CD4-positive, alpha-beta T cell treated with Interleukin-15 for 4 hours (primary cell): ENCODE measurements at regions not wholly inside any gene's neighbourhood (a gene's known extent, or its start where the extent isn't known, plus 50 kb on each side); places are given as distances from the start of the nearest gene placed in this dataset.
A peak's percentile ranks its signal among the peaks of the same experiment; 100 is the strongest.

Experiments
- DNase-seq: peaks from one replicate; pipeline ENCODE4 v3.0.0-alpha.2; 2020; ENCODE audit warnings: low spot score

DNA sequence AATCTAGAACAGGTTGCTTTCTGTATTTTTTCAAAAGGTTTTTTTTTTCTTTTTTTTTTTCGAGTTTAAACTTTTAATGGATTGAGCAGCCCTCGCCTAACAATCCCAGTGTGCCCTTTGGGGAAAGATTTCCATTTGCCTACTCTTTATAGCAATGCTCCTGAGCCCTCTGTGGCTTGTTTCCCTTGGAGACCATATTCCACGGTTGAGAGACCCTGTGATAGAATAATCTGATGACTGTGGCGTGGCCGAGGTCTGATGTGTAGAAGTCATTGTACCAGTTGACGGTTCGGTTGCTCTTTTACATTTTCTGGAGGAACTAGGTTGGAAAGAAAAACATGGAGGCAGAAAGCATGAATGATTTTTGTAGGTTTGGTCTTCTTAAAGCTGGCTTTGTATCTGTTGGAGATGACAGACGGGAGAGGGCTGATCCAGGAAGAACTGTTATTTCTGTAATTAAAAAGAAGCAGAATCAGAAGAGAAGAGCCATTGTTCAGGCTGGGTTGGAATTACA is 305.7 kb upstream of the NRIP1 start:
- no peak for DNase-seq

DNA sequence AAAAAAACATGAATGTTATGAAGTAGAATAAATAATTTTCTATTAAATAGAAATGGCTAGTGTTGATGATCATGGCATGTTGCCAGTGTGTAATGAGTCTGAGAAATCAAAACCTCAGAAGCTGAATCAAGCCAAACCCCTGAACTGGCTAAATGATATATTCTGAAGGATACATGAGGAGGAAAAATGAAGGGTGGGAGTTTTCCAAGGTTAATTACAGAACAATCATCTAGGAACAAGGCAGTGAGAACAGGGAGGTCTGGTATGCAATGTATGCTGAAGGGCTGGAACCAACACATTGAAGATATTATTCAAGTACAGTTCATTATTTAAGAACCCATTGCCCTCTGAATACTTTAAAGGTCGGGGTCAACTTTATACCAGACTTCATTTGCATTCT is 309.1 kb upstream of the NRIP1 start:
- DNase-seq: no peak

DNA sequence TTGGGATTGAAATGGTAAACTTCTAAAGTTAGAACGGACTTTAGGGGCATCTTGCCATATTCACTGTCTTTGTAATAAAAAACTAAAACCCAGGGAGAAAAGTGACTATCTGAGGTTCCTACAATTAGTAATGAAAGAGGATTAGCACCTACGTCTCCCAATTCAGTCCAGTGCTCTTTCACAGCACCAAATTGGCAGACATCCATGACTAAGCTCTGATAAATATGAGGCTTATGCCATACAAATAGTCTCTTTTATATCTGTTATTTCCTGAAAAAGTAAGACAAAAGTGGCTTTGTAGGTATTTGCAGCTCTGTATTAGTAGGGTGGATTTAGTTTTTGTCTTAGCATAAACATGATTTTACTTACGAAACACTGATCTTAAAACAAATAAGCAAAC is 315.0 kb upstream of the NRIP1 start:
- no peak for DNase-seq

DNA sequence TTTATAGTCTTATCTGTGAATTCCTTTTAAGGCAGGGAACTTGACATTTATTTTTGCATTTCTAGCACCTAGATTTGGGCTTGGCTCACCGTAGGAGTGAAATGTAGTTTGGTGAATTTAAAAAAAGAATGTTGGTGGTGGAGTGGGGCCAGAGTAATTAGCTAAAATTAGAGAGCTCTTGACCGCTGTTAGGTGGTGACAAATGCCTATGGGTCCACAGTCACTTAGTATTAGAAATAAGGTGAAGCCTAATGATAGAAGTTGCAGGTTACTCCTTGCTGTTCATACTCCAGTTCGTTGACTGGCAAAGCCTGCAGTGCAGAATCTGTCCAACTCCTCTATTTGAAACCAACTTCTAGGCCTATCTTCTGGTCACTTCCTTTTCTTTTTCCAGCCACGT is 318.8 kb upstream of the NRIP1 start:
- no peak for DNase-seq

DNA sequence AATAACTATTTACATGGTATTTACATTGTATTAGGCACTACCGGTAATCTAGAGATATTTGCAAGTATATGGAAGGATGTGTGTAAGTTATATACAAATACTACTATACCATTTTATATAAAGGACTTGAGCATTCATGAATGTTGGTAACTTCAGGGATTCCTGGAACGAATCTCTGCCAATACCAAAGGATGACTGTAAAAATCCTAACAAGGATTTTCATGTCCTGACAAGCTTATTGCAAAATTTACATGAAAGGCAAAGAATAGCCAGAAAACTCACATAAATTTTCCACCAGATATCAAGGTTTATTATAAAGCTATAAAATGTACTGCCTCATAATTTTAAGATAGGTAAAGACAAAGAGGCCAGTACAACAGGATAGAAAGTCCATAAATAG is 325.2 kb upstream of the NRIP1 start:
- DNase-seq: no peak

DNA sequence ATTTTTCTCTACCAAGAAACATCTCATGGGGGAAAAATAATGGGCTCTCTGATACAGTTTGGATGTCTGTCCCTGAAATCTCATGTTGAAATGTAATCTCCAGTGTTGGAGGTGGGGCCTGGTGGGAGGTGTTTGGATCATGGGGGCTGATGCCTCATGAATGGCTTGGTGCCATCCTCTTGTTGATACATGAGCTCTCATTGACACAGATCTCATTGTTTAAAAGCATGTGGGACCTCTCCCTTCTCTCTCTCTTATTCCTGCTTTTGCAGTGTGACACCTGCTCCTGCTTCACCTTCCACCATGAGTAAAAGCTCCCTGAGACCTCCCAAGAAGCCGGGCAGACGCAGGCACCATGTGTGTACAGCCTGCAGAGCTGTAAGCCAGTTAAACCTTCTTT is 332.5 kb upstream of the NRIP1 start:
- no peak for DNase-seq

DNA sequence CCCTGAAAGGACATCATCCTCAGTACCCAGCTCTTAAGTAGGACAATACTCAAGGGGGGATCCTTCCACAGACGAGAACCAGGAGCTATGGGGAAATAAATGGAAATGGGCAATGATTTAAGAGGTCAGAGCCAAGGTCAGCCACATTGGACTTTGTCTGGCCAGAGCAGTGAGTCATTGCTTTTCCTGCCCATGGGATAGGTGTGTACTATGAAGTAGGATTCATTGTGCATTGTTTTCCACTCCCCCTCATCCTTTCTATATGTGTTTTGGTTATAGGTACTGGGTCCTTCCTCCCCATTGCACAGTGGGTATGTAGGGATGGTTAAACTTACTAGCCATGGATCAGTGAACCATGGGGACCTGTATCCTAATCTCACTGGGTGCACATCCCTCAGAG is 328.9 kb upstream of the USP25 start:
- no peak for DNase-seq

DNA sequence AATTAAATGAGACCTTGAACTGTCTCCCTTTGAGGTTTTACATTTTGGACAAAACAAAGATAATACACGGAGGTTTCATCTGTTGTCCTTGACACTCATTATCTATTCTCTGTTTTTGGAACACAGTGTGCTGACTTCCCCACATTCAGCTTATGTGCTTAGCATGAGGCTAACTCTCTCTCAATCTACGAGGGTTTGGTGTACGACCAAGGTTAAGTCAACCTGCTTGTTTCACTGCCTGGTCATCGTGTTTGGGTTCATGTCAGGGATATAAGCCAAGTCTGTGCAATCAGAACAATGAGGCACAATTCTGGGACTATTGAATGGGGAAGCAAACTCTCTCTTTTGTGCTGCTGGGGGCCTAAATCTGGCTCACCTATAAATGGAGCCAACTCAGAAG is 328.5 kb upstream of the USP25 start:
- no peak for DNase-seq

DNA sequence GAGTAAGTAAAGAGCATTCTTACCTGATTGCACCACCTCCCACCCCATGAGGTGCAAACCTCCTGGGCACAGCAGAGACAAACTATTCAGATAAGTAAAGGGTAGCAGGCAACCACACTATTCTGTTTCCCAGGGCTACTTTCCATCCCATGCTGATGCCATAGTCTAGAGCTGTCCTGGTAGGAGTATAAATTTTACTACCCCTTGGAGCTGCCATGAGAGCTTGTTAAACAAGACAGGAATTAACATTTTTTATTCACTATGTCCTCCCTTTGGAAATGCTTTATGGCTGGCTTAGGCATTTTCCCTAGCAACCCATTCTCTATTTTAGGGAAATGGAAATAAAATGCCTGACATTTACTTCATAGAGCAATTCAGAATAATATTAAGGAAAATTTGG is 324.6 kb upstream of the USP25 start:
- DNase-seq: no peak

DNA sequence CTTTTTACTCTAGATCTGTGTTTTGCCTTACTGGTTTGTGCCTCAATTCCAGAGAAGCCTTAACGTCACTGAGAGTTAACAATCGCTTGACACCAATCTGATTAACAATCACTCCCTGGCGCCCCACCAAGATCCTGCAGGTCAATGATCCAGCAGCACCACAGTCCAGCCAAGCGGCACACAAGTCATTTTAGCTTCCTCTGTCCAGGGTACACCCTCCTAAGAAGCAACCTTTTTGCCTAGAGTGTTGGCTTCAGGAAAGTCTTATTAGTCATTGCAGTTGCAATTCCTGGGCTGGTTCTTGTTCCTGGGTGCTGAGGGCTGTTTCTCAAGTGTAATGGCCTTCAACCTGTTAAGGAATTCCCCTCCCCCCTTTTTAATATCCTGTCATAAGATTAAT is 323.0 kb upstream of the USP25 start:
- no peak for DNase-seq

DNA sequence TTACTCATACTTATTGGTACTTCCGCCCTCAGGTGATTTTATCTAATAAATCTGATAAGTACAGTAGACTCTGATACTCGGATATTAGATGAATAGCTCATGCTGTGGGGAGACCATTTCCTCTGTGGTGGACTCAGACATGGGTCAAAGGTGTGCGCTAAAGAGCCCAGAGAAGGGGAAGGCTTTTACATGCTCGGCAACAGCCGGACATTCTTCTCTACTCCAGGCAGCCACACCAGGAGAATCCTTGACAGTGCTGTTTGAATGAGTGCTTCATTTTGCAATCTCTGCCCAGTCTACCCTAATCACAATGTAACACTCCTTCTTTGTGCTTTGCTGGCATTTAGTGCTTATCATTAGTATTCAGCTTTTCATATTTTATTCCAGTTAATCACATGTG is 322.2 kb upstream of the USP25 start:
- no peak for DNase-seq

DNA sequence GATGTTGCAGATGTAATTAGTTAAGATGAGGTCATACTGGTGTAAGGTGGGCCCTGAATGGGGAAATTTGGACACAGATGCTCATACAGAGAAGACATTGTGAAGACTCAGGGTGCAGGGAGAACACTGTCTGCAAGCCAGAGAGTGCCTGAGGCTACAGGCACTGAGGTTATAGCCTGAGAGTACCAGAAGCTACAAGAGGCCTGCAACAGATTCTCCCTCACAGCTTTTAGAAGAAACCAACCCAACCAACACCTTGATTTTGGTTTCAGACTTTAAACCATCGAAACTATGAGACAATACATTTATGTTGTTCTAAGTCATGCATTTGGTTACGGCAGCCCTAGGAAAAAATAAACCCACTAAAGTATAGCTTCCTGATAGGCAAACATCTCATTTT is 321.7 kb upstream of the USP25 start:
- no peak for DNase-seq

DNA sequence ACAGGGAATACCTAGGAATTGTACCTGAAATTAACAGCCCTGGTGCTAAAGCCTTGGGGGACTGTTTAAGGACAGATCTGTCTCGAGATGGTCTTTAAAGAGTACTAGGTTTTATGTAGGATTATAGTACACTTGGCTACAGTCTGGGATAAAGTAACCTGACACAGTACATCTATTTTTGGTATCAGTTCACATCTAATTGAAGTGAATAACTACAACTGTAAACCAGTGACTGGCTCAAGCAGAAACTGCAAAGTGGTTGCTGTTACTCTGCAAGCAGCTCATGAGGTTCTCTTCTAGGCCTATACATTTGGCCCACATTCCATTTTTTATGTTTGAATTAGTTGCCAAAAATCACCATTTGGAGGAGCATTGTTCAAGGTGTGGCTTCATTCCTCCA is 320.8 kb upstream of the USP25 start:
- DNase-seq: no peak

DNA sequence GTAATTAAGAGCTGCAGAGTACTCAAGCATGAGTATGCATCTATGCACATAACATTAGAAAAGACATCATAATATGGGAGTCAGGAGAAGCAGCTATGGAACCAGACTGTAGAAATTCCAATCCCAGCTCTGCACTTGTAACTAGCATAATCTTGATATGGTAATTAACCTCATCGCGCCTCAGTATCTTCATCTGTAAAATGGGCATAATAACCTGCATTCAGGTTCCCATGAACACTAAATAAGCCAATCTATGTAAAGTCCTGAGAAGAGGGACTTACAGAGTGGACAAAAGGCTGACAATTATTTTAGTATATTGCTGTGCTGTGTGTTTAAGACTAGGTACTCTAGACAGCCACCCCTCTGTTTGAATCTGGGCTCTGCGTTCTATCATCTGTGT is 318.9 kb upstream of the USP25 start:
- DNase-seq: no peak

DNA sequence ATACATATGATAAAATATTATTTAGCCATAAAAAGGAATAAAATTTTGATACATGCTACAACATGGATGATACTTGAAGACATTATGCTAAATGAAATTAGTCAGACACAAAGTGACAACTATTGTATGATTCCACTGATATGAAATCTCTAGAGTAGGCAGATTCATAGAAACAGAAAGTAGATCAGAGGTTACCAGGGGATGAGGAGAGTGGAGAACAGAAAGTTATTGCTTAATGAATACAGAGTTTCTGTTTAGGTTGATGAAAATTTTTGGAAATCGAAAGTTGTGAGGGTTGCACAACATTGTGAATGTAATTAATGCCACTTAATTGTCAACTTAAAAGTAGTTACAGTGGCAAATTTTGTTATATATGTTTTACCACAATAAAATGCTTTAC is 315.7 kb upstream of the USP25 start:
- no peak for DNase-seq

DNA sequence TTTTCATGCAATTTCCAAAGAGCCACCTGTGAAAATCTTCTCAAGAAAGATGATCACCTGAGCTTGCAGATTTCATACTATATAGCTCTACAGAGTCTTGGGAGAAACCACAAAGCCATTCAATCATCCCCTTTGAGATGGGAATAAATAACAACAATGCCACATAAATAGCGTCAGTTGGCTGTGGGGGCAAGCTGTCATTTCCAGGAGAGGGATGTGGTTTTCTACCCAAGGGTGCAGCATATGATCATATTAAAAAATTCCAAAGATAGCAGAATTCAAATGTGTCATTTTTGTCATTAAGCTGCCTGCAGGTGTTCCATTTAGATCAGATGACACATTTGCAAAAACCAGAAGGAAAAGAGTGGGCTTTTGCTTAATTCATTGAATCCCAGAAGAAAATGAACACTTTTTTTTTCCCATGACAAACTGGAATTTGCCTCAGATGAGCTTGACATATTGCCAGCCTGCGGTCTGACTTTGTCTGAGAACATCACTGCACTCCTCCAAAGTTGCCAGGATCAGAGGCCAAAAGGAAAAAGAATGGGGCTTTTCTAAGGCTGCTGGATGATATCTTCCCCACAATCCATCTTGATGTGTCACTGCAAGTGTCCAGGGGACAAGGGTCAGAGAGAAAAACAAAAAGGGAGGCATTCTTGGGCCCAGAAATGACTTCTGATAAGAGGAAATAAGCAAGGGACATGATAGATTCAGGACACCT is 314.1 kb upstream of the USP25 start:
- no peak for DNase-seq

DNA sequence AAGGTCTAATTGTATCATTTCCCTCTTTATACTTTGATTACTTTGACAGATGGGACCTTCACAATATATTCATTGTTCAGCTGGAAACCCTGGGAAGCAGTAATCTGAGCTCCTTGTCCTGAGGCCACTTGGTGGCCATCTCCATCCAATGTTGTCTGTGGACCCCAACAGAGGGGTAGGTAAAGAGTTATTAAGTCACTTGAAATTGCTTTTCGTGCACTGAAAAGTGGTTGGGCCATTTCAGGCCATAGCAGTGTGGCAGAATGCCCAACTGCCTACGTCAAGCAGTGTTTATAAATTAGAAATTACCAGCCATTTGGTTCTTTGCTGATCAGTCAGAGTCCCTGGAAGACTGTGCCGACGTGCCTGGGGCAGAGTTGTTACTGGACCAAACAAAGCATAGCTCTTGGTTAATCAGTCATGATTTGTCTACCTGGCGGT is 308.3 kb upstream of the USP25 start:
- DNase-seq: no peak

DNA sequence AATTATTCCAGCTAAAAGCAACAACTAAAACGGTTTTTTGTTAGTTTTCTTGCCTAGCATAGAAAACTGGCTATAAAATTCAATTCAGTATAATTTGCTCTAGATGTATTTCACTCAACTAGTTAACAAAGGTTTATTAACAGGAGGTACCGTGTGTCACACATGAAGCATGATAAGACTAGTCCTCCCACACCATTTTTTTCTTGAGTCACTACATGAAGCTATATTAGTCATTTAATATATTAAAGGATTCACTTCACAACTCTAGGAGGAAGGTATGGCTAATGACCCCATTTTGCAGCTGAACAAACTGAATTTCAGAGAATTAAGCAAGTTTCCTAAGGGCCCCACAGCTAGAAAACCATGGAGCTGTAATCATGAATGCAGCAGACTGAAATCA is 307.8 kb upstream of the USP25 start:
- DNase-seq: no peak

DNA sequence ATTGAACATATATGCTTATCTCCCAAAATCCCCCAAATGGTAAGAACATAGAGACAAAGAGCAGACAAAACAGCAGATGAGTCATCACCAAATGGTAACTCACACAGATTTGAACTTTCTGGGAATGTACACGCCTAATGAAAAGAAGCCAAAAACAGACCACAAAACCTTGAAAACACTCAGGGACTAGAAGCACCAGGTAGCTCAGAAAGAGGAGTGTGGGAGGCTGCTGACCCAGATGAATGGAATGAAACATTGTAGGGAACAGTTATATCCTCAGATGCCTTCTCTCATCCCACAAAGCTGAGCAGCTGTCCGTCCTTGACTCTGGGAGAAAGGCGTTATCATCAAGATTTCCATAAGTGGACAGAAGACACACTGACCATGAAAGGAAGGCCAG is 307.0 kb upstream of the USP25 start:
- DNase-seq: peak; percentile 5

DNA sequence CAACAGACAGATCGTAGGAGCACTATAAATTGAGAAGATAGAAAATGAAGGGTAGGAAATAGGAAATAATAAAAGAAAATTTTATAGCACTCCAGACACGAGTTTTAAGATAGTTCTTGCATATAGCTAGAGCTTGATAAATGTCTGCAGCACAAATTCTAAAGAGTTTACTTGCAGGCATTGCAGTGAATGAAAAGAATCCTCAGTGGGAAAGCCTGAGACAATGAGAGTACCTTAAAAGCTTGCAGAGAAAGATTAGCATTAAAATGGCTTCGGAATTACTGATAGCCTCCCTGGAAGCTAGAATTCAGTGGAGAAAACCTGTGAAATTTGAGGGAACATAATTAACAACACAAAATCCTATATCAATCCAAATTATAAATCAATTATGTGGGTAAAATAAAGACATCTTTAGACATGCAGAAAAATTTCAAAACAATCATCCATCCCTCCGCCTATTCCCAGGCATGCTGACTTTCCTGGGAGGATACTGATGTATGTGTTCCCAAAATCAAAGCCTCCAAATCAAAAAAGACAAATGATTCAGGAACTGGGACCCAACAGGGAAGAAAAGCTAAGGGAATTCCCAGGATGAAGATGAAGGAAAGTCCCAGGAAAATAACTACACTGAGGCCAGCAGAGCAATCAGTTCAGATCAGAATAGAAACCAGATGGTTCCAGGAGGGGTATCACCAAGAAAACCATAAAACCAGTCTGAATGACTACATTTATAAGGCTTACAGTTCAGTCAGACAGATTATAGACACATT is 305.9 kb upstream of the USP25 start:
- DNase-seq: no peak

DNA sequence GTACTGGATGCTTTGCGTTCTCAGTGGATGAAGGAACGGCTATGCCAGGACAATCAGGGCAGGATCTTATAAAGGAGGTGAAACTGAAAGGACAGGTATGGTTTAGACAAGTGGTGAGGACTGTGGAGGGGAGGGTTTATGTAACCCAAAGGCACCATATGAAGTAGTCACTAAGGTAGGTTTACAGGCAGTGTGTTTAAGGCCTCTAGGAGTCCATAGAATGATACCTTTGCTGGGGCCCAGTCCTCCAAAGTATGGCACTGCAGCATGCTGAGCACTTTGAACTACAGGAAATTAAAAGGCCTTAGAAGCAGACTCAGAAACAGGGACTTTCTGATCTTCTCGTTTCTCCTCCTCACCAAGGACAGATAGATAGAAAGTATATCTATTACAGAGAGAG is 304.7 kb upstream of the USP25 start:
- no peak for DNase-seq

DNA sequence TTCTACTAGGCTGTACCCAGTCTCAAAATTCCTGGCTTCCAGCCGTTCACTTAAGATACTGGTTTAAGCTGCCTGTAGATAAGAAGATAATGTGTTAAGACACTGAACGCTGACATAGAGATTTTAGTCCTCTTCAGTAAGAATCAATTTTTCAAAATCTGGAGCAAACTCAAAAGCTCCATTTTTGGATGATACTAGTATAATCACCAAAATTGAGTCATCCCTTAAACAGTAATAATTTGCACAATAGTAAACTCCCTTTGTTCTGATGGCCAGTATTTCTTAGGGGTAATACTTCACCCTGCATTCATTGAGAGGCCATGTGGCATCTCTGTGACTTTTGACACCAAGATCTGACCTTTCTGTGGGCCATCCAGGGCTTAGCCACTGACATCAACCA is 299.8 kb upstream of the USP25 start:
- no peak for DNase-seq

DNA sequence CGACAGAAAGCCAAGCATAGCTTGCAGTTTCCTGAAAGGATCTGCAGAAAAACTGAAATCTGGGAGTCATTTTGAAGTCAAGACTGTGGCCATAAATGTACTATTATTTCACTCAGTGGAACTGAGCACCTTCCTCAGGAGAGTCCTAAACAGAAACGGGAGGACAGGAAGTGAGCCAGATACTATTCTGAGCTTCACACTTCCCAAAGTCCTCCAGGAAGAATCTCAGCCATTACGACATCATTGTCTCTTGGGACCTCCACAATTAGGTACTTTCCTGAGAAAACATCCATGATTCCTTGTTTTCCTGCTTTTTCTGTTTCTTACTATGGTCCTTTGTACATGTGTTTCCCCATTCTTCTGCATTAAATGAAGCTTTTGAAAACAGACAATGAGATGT is 299.2 kb upstream of the USP25 start:
- DNase-seq: no peak

DNA sequence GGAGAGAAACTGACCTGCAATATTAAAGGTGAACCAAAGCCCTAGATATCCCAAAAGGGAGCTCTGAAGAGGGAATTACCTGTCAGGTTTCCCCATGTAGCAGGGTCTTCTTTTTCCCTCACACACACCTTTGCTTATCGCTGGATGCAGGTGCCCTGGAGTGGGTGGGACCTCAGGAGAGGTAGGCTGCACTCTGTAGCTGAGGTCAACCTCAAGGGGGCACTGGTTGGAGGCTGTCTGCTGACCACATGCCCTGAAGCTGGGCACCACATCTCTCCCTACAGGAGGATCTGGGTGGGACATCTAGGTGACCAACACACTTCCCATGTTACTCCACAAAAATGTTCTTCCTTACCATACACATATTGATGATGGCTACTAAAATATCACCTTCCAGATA is 298.7 kb upstream of the USP25 start:
- no peak for DNase-seq
